HG02884 (cell line): ENCODE measurements at regions not wholly inside any gene's neighbourhood (a gene's known extent, or its start where the extent isn't known, plus 50 kb on each side); places are given as distances from the start of the nearest gene placed in this dataset.
A peak's percentile ranks its signal among the peaks of the same experiment; 100 is the strongest.
"Not testable (repeated sequence)": the region's sequence is repeated elsewhere in the genome, so short reads cannot be mapped to it uniquely, and the experiment has no call there.

Experiments
- ATAC-seq: cut with Tn5 transposase; IDR thresholded peaks from one replicate; pipeline ENCODE4 v1.9.1; 2021; ENCODE audit warnings: mild to moderate bottlenecking, moderate library complexity; ENCODE audit not compliant: unreplicated experiment

- no peak for ATAC-seq
These were observed 98.8 kb upstream of the METTL14 start for GRCh38 chr4:118586357-118586790.

GRCh38 chr4:118587116-118587831 is 97.9 kb upstream of the METTL14 start:
- no peak for ATAC-seq

GRCh38 chr4:118587946-118588345 is 97.2 kb upstream of the METTL14 start:
- ATAC-seq = no peak

- no peak for ATAC-seq
These were observed 95.6 kb upstream of the METTL14 start for GRCh38 chr4:118589471-118590055.

GRCh38 chr4:118591339-118592046 is 93.7 kb upstream of the METTL14 start:
- ATAC-seq = peak; percentile 97

- ATAC-seq = not testable (repeated sequence)
These were observed 92.9 kb upstream of the METTL14 start for GRCh38 chr4:118592289-118592688.

GRCh38 chr4:118595883-118596282 is 89.3 kb upstream of the METTL14 start:
- ATAC-seq = not testable (repeated sequence)

GRCh38 chr4:118625097-118625496 is 60.1 kb upstream of the METTL14 start:
- ATAC-seq = not testable (repeated sequence)

GRCh38 chr4:118629697-118630096 is 55.5 kb upstream of the METTL14 start:
- not testable (repeated sequence) for ATAC-seq

- not testable (repeated sequence) for ATAC-seq
These were observed 54.3 kb upstream of the METTL14 start for GRCh38 chr4:118630897-118631296.

GRCh38 chr4:118631321-118632050 is 53.7 kb upstream of the METTL14 start:
- not testable (repeated sequence) for ATAC-seq

- not testable (repeated sequence) for ATAC-seq
These were observed 51.7 kb upstream of the METTL14 start for GRCh38 chr4:118633476-118633875.

GRCh38 chr4:118634126-118634875 is 50.9 kb upstream of the METTL14 start:
- ATAC-seq = not testable (repeated sequence)
